IPS-NIHi7 (cell line): ENCODE measurements at regions not wholly inside any gene's neighbourhood (a gene's known extent, or its start where the extent isn't known, plus 50 kb on each side); places are given as distances from the start of the nearest gene placed in this dataset.

Experiments
- DNase-seq: peaks from one replicate; pipeline ENCODE4 v3.0.0; 2012; ENCODE audit warnings: mixed read lengths; ENCODE audit errors: extremely low spot score

DNA sequence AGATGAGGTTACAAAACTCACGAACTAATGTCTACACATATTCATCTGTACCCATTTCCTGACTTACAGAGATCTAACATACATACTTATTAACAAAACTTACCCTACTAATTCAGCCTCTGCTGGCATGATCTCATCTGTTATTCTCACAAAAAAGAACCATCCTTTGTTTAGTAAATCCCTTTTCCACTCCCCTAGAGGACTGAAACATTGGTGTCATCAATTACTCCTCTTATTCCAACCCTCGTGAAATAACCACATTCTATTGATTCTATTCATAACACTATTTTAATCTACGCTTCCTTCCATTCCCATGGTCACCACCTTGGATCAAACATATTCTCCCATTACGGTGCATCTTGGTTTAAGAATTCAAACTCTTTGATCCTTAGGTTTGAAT is 505.9 kb downstream of the SI start:
- no peak for DNase-seq

- no peak for DNase-seq
Measured at GRCh38 chr3:164550857-164551256, 527.4 kb downstream of the SI start.

DNA sequence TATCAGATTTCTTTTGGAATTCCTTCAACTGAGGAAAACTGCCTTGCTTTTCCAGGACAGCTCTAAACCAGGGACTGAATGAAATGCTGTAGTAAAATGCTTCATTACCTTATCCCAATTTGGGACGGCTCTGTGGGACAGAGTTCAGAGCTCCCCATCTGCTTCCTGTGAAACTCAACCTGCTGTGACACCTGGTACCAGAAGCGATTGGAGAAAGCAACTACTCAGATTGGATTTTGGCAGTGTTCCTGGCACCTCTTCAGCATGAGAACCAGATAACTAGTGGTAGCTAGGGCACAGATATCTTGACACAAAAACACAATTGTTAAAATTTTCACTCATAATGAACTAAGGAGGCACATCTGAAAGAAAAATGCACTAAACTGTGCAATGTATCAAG is 539.1 kb downstream of the SI start:
- DNase-seq: no peak

DNA sequence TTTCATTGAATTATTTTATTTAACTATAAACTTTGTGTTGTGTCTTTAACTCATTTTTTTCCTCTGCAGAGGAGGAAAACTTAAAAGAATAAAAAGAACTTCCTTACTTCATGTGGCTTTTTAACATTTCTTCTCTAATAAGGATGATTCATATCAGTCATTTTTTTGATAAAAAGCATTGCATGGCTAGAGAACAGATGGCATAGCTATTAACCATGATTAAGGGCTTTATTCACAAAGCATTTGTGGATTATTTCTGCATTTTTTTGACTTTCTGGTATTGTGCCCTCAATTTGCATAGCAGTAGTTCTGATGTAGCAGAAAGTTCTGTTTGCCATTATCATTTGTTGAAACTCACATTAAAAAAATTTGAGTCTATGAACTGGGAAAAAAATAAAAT is 540.8 kb downstream of the SI start:
- no peak for DNase-seq

DNA sequence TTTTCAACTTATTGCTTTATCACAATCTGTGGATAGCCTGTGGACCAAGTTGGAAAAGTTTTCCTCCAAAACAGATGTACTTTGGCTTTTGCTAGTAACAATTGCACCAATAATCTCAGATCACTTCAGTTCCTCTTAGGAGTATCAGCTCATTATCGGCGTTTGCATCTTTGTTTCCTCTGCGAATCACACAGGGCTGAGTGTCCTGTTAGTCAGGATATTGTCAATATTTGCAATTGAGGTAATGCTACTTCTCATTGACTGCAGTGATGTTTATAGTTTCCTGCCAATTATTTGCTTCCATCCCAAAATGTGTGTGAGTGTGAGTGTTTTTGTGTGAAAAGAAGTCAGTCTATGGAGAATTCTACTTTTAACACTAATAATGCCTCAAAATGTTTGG is 545.0 kb downstream of the SI start:
- DNase-seq: no peak

DNA sequence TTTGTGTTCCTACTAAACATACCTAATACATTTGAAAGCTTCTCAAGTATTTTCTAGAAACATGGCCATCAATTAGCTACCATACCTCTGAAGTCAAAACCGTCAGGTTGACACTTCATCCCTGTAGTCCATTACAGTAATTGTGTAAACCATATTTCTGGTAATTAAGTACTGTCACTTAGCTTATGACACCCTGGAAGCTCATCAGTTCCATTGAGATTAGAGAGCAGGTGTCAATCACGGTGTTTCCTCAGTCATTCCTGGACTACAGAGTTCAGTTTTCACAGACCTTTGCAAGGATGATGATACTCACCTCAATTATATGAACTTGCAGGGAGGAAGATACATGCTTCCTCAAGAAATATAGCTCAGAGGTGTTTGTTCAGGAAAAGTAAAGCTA is 552.0 kb downstream of the SI start:
- no peak for DNase-seq

- no peak for DNase-seq
Measured at GRCh38 chr3:164524201-164524600, 554.1 kb downstream of the SI start.

DNA sequence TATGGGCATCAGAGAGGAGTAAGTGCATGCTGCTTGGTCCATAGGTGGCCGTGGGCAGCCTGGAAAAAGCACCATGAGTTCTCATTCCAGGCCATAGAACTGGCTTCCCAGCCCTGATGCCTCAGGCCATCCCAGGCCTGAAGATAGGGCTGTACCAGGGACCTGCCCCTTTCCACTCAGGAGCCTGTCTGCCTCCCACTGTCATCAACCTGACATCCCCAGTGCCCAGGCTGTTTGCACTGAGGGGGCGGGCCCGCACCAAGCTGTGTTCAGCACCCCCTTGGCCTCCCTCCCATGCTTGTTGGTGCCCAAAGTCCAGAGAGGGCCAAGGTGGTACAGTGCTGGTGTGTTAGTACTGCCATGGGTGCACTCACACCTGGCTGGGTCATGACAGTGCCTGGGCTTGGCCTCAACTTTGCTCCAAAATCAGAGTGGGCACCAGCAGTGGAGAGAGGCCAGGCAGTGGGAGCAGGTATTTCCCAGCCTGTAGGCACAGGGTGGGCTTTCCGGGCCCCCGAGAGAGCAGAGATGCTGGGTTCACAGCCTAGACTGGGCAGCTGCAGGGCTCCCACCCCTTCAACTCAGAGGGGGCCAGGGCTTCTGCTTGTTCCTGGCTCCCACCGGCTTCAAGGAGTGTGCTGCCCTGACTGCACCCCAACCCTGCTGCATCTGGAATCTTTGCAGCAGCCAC is 556.1 kb downstream of the SI start:
- DNase-seq: no peak

DNA sequence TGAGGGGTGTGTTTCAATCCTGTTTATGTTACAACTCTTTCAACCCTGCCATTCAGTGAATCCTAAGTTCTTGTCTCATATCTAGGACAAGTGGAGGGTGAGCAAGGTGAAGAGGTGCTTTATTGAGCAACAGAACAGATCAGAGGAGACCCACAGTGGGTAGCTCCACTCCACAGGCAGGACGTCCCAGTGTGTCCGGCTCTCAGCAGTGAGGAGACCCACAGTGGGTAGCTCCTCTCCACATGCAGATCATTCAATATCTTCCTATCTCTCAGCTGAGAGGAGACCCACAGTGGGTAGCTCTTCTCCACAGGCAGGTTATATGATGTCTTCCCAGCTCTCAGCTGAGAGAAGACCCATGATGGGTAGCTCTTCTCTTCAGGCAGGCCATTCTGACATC is 556.7 kb downstream of the SI start:
- no peak for DNase-seq

GRCh38 chr3:164521139-164521538 is 557.2 kb downstream of the SI start:
- no peak for DNase-seq

- no peak for DNase-seq
Measured at GRCh38 chr3:164515256-164515655, 563.0 kb downstream of the SI start.

GRCh38 chr3:164514576-164514975 is 563.7 kb downstream of the SI start:
- no peak for DNase-seq

GRCh38 chr3:164507886-164508285 is 570.4 kb downstream of the SI start:
- DNase-seq: no peak

DNA sequence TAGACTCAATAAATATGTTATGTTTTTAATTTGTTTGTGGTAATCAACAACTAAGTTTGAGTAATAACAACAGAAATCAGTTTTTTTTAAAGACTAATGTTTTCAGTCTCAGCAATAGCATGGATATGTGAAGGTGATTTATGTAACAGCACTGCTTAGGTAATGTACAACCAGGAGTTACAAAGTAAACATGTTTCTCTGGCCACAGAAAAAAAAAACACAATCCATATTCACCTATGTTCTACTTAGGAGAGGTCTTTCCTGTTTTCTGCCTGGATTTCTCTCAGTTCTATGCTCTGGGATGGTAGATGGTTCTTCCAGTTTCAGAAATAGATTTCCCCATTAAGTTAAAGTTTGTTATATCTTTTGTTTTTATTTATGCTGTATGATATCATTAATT is 579.4 kb downstream of the SI start:
- no peak for DNase-seq

GRCh38 chr3:164488893-164489292 is 589.4 kb downstream of the SI start:
- DNase-seq: no peak

- no peak for DNase-seq
Measured at GRCh38 chr3:164486150-164486549, 592.1 kb downstream of the SI start.

- DNase-seq: no peak
Measured at GRCh38 chr3:164479978-164480377, 598.3 kb downstream of the SI start.

DNA sequence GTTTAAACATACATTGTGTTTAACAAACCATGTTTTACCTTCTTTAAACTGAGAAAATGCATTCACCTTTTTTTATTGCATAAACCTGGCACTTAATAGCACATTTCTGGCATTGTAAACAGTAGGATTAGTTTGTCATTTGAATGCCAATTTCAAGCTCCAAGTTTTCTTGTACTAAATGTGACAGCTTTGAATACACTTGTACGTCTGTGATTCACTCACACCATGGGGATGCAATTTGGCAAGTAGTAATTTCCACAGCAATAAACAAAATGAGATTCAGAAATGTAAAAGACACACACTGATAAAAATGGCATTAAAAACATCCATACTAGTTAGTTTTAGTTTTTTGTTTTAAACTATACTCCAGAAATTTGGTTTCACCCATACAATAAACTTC is 598.9 kb downstream of the SI start:
- DNase-seq: no peak

GRCh38 chr3:164478323-164478722 is 600.0 kb downstream of the SI start:
- DNase-seq: no peak

- no peak for DNase-seq
Measured at GRCh38 chr3:164477403-164477802, 600.9 kb downstream of the SI start.

- no peak for DNase-seq
Measured at GRCh38 chr3:164476631-164477030, 601.7 kb downstream of the SI start.

DNA sequence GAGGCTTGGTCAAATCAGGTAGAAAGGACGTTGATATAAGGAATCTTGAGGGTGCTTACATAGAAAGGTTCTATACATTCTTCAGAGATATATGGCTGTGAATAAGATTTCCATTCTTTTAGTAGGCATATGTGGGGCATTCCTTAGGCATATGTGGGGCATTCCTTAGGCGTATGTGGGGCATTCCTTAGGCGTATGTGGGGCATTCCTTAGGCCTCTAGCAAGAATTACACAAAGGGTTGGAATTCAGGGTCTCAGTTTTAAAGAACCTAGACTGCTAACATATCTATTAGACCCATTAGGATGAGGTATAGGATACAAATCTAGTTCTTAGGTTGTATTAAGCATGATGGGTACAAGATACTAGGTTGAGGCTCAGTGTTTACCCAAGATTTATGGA is 607.8 kb downstream of the SI start:
- no peak for DNase-seq

DNA sequence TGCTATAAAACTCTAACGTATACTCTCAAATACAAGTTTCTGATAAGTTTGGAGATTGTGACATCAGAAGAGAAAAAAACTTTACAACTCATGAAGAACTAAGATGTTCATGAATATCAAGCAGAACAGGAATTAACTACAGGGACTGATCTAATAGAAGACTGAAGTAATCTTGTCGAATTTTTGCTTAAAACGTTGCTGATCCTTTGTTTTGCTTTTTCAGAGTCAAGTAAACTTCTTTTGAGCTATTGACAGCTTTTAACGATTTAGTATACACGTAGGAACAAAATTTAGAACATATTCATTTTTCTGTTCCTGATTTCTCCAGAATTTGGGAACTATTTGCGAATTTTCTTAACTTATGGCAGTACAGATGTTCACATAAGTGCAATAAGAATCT is 610.2 kb downstream of the SI start:
- no peak for DNase-seq

DNA sequence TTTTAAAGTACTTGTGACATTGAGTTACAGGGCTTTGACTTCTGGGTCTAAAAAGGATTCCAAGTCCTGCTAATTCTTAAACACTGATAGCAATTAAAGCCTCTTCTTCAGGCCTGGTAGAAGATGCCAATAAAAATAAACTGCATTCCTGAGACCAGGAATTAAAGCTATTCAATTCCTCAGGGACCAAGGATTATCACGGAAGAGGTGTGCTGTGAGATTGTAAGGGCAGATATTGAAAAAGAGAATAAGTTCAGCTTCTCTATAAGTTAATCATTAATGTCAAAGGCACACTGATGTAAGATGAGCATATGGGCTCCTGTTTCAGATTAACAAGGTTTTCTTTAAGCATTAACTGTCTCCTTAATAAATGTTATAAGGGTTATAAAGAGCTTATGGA is 611.3 kb downstream of the SI start:
- no peak for DNase-seq
